Neural progenitor cell (in vitro differentiated cells): ENCODE measurements at regions not wholly inside any gene's neighbourhood (a gene's known extent, or its start where the extent isn't known, plus 50 kb on each side); places are given as distances from the start of the nearest gene placed in this dataset.
A peak's percentile ranks its signal among the peaks of the same experiment; 100 is the strongest.

Experiments
- DNase-seq: peaks from one replicate; pipeline ENCODE4 v3.0.0-alpha.2; 2016; ENCODE audit warnings: low spot score
- H2AFZ ChIP-seq: fragments of 200-600 bp; sonication (generic); replicated peaks from 2 replicates; pipeline ENCODE4 v1.6.1; 2016; ENCODE audit warnings: antibody characterized with exemption
- H3F3A ChIP-seq: fragments of 200-600 bp; sonication (generic); 2 replicates; pipeline ENCODE4 v1.6.1; 2016; ENCODE audit warnings: antibody characterized with exemption, low read depth
- H3K27ac ChIP-seq: fragments of 200-600 bp; sonication (generic); 2 replicates; pipeline ENCODE4 v1.5.1; 2016; ENCODE audit warnings: mild to moderate bottlenecking
- H3K27me3 ChIP-seq: fragments of 200-600 bp; sonication (generic); 2 replicates; pipeline ENCODE4 v1.6.1; 2016; ENCODE audit warnings: mild to moderate bottlenecking, moderate library complexity
- H3K36me3 ChIP-seq: fragments of 200-600 bp; sonication (generic); 2 replicates; pipeline ENCODE4 v1.5.1; 2016
- H3K4me1 ChIP-seq: fragments of 200-600 bp; sonication (generic); 2 replicates; pipeline ENCODE4 v1.6.1; 2016; ENCODE audit warnings: mixed run types
- H3K4me2 ChIP-seq: fragments of 200-600 bp; sonication (generic); 2 replicates; pipeline ENCODE4 v1.6.1; 2016
- H3K4me3 ChIP-seq: fragments of 200-600 bp; sonication (generic); 2 replicates; pipeline ENCODE4 v1.5.1; 2016
- H3K79me2 ChIP-seq: fragments of 200-600 bp; sonication (generic); 2 replicates; pipeline ENCODE4 v1.6.1; 2016; ENCODE audit warnings: low read depth
- H3K9ac ChIP-seq: fragments of 200-600 bp; sonication (generic); 2 replicates; pipeline ENCODE4 v1.6.1; 2016
- H3K9me3 ChIP-seq: fragments of 200-600 bp; sonication (generic); 2 replicates; pipeline ENCODE4 v1.5.1; 2016; ENCODE audit warnings: low read depth
- H4K20me1 ChIP-seq: fragments of 200-600 bp; sonication (generic); 2 replicates; pipeline ENCODE4 v1.6.1; 2016; ENCODE audit warnings: low read depth
- H3K27ac Mint-ChIP-seq: 3 replicates; pipeline ENCODE4 v1.8.0; 2021; ENCODE audit warnings: mixed read lengths
- H3K27me3 Mint-ChIP-seq: 2 replicates; pipeline ENCODE4 v1.8.0; 2022; ENCODE audit warnings: low read depth, mild to moderate bottlenecking, inconsistent platforms, moderate library complexity, mixed read lengths; ENCODE audit not compliant: insufficient read depth
- H3K36me3 Mint-ChIP-seq: 3 replicates; pipeline ENCODE4 v1.8.0; 2021; ENCODE audit warnings: mixed read lengths
- H3K4me1 Mint-ChIP-seq: 3 replicates; pipeline ENCODE4 v1.8.0; 2021; ENCODE audit warnings: mixed read lengths
- H3K4me3 Mint-ChIP-seq: 3 replicates; pipeline ENCODE4 v1.8.0; 2021; ENCODE audit warnings: mild to moderate bottlenecking, moderate library complexity, mixed read lengths
- H3K9me3 Mint-ChIP-seq: 3 replicates; pipeline ENCODE4 v1.8.0; 2020; ENCODE audit warnings: mixed read lengths
- EZH2 ChIP-seq: fragments of 200-600 bp; sonication (generic); IDR thresholded peaks from 2 replicates; pipeline ENCODE4 v1.6.1; 2017; ENCODE audit warnings: antibody characterized with exemption, mild to moderate bottlenecking, moderate library complexity
- EZH2phosphoT487 ChIP-seq: fragments of 200-600 bp; sonication (generic); IDR thresholded peaks from 2 replicates; pipeline ENCODE4 v1.6.1; 2017; ENCODE audit warnings: antibody characterized with exemption
- TF ChIP-seq, protein P1 (sequence below): fragments of 200-600 bp; sonication (generic); IDR thresholded peaks from 2 replicates; pipeline ENCODE4 v1.5.1; 2017; ENCODE audit warnings: antibody characterized with exemption, mild to moderate bottlenecking

DNA sequence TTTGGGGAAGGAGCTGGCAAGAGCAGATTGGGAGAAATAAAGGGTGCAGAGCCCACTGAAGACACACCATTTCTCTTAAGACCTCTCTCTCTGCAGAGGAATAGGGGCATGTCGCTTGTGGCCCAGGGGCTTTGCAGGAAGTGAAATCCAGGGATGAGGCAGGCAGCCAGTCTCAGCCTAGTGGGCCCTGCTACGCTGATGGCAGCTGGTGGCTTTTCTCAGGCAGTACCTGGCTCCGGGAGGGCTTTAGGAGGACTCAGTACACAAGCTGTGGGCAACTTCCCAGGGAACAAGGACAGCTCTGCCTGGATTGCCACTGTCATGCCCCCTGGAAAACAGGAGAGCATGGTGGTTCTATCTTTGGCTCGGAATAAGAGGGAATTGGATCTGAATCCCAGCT, 76.2 kb upstream of the NEURL1B start:
- TF ChIP-seq EZH2 (no peak), EZH2phosphoT487 (no peak)
- TF ChIP-seq, protein P1, sequence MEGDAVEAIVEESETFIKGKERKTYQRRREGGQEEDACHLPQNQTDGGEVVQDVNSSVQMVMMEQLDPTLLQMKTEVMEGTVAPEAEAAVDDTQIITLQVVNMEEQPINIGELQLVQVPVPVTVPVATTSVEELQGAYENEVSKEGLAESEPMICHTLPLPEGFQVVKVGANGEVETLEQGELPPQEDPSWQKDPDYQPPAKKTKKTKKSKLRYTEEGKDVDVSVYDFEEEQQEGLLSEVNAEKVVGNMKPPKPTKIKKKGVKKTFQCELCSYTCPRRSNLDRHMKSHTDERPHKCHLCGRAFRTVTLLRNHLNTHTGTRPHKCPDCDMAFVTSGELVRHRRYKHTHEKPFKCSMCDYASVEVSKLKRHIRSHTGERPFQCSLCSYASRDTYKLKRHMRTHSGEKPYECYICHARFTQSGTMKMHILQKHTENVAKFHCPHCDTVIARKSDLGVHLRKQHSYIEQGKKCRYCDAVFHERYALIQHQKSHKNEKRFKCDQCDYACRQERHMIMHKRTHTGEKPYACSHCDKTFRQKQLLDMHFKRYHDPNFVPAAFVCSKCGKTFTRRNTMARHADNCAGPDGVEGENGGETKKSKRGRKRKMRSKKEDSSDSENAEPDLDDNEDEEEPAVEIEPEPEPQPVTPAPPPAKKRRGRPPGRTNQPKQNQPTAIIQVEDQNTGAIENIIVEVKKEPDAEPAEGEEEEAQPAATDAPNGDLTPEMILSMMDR = no peak
- H3K4me3 Mint-ChIP-seq = no peak overlapping the region
- H3K9me3 Mint-ChIP-seq = no peaks in the 10 kb centered on the region

DNA sequence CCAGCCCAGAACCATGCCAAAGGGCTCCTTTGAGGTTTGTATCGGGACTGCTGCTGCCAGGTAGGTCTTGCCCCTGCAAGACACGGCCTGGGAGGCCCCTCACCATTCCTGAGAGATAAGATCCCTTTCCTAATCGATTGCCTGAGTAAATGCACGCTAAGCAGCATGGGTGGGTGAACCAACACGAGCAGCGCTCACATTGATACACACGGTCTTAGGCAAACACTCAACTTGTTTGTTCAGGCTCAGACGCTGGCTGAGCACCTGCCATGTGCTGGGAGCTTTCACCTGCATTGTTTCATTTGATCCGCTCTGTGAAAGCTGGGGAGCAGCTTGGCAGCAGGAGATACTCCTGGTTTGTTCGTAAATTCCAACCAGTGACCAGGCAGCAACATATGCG, 76.9 kb upstream of the NEURL1B start:
- H3K4me2 ChIP-seq = no peak overlapping the region
- Mint-ChIP-seq H3K4me3 (no peak overlapping the region), H3K9me3 (no peaks in the 10 kb centered on the region), H3K36me3 (no peaks in the 10 kb centered on the region), H3K4me1 (peaks cover 13% of the 10 kb centered on the region), H3K27me3 (peaks cover 8% of the 10 kb centered on the region), H3K27ac (peak overlapping the region; percentile 69)
- H3K4me1 ChIP-seq = no peaks in the 10 kb centered on the region
- H2AFZ ChIP-seq = no peak overlapping the region
- TF ChIP-seq, protein P1 = no peak
- TF ChIP-seq EZH2phosphoT487 = no peak
- no peak for TF ChIP-seq EZH2
- no peak overlapping the region for H3K27ac ChIP-seq
- H3K4me3 ChIP-seq = no peak overlapping the region
- no peaks in the 10 kb centered on the region for H3K9me3 ChIP-seq
- no peak overlapping the region for H3K9ac ChIP-seq
- no peaks in the 10 kb centered on the region for H3K27me3 ChIP-seq
- no peaks in the 10 kb centered on the region for H3K36me3 ChIP-seq
- H4K20me1 ChIP-seq = no peaks in the 10 kb centered on the region
- H3F3A ChIP-seq = no peaks in the 10 kb centered on the region
- H3K79me2 ChIP-seq = no peaks in the 10 kb centered on the region
- DNase-seq = no peak

More for the DNA sequence above, 76.2 kb upstream of the NEURL1B start:
- no peak overlapping the region for H3K27ac ChIP-seq
- Mint-ChIP-seq H3K27ac (no peak overlapping the region), H3K27me3 (peaks cover 6% of the 10 kb centered on the region), H3K36me3 (no peaks in the 10 kb centered on the region), H3K4me1 (peaks cover 13% of the 10 kb centered on the region)
- H3K36me3 ChIP-seq = no peaks in the 10 kb centered on the region
- no peaks in the 10 kb centered on the region for H3K9me3 ChIP-seq
- H3K27me3 ChIP-seq = no peaks in the 10 kb centered on the region
- H3K4me1 ChIP-seq = peaks cover 5% of the 10 kb centered on the region
- no peak for DNase-seq
- H3F3A ChIP-seq = no peaks in the 10 kb centered on the region
- H4K20me1 ChIP-seq = no peaks in the 10 kb centered on the region
- H3K4me2 ChIP-seq = no peak overlapping the region
- no peak overlapping the region for H2AFZ ChIP-seq
- no peak overlapping the region for H3K9ac ChIP-seq
- H3K79me2 ChIP-seq = no peaks in the 10 kb centered on the region
- no peak overlapping the region for H3K4me3 ChIP-seq

DNA sequence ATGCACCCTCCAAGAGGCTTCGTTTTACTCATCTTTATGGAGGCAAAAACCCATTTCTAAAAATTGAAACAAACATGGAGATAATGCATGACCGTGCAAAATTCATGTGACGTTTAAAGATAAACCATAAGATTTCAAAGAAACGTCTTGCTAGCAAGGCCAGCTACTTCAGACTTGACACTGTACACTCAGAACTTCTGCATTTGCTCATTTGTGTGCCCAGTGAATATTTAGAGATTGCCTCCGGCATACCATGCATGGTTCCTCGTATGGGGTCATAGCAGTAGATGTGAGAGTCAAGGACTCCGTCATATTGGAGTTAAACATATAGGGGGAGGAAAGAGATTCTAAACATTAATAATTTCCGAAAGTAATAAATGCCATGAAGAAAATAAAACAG, 78.6 kb upstream of the NEURL1B start:
- Histone ChIP-seq H2AFZ (no peak overlapping the region), H3F3A (peaks cover 4% of the 10 kb centered on the region), H3K9ac (no peak overlapping the region), H3K79me2 (no peaks in the 10 kb centered on the region), H3K4me2 (no peak overlapping the region), H4K20me1 (no peaks in the 10 kb centered on the region), H3K27ac (no peak overlapping the region), H3K27me3 (no peaks in the 10 kb centered on the region), H3K4me3 (no peak overlapping the region), H3K36me3 (no peaks in the 10 kb centered on the region), H3K4me1 (peaks cover 15% of the 10 kb centered on the region), H3K9me3 (no peaks in the 10 kb centered on the region)
- no peak overlapping the region for H3K27ac Mint-ChIP-seq
- H3K4me1 Mint-ChIP-seq = peaks cover 26% of the 10 kb centered on the region
- peaks cover 7% of the 10 kb centered on the region for H3K27me3 Mint-ChIP-seq
- DNase-seq = no peak
- H3K4me3 Mint-ChIP-seq = no peak overlapping the region
- no peaks in the 10 kb centered on the region for H3K9me3 Mint-ChIP-seq
- TF ChIP-seq, protein P1 = no peak
- TF ChIP-seq EZH2 (no peak), EZH2phosphoT487 (no peak)
- no peaks in the 10 kb centered on the region for H3K36me3 Mint-ChIP-seq

DNA sequence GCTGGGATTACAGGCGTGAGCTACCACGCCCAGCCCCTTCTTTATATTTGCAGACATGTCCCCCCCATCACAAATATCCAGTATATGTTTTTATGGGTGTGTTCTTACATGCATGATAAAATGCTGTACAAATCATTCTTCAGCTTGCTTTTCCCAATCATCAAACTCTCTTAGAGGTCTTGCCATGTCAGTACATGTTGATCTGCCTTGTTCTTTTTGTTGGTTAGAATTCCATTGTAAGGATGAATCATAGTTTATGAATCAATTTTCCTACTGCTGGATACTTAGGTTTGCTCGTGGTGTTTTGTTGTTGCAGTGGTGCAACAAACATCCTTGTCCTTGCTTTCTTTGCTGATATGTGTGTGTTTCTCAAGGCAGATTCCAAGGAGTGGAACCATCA, 79.9 kb upstream of the NEURL1B start:
- H3K79me2 ChIP-seq = no peaks in the 10 kb centered on the region
- peaks cover 27% of the 10 kb centered on the region for H3K4me1 ChIP-seq
- no peaks in the 10 kb centered on the region for H3K36me3 ChIP-seq
- H3K4me3 Mint-ChIP-seq = no peak overlapping the region
- no peaks in the 10 kb centered on the region for H3K36me3 Mint-ChIP-seq
- no peaks in the 10 kb centered on the region for H3K27me3 ChIP-seq
- no peak overlapping the region for H2AFZ ChIP-seq
- H3K4me2 ChIP-seq = no peak overlapping the region
- H3K9ac ChIP-seq = no peak overlapping the region
- TF ChIP-seq EZH2phosphoT487 (no peak), EZH2 (no peak)
- TF ChIP-seq, protein P1 = no peak
- no peak for DNase-seq
- no peaks in the 10 kb centered on the region for H4K20me1 ChIP-seq
- H3K27me3 Mint-ChIP-seq = peaks cover 7% of the 10 kb centered on the region
- no peak overlapping the region for H3K27ac Mint-ChIP-seq
- H3K27ac ChIP-seq = no peak overlapping the region
- no peaks in the 10 kb centered on the region for H3K9me3 ChIP-seq
- no peaks in the 10 kb centered on the region for H3K9me3 Mint-ChIP-seq
- H3F3A ChIP-seq = peaks cover 6% of the 10 kb centered on the region
- H3K4me1 Mint-ChIP-seq = peaks cover 33% of the 10 kb centered on the region
- no peak overlapping the region for H3K4me3 ChIP-seq
